ENCODE measurements at regions not wholly inside any gene's neighbourhood (a gene's known extent, or its start where the extent isn't known, plus 50 kb on each side); places are given as distances from the start of the nearest gene placed in this dataset.

- Mint-ChIP-seq H3K36me3 (ENCODE audit: low read depth) (no peaks in the 10 kb centered on the region), H3K4me1 (ENCODE audit: low read depth) (no peaks in the 10 kb centered on the region), H3K27me3 (peaks cover 12% of the 10 kb centered on the region), H3K4me3 (no peak overlapping the region), H3K9me3 (no peaks in the 10 kb centered on the region), H3K27ac (no peak overlapping the region)
- intact Hi-C loops (cut with micrococcal nuclease), result no loop called here
- no peak for ATAC-seq
- no peak for DNase-seq
- CTCF ChIA-PET, result no interaction called here
- POLR2A ChIA-PET, result no interaction called here
- TF ChIP-seq CTCF (IDR thresholded peaks at IDR 0.05), result no peak
Observed at GRCh38 chr21:35686156-35686555, 374.2 kb downstream of the SETD4 start.

DNA sequence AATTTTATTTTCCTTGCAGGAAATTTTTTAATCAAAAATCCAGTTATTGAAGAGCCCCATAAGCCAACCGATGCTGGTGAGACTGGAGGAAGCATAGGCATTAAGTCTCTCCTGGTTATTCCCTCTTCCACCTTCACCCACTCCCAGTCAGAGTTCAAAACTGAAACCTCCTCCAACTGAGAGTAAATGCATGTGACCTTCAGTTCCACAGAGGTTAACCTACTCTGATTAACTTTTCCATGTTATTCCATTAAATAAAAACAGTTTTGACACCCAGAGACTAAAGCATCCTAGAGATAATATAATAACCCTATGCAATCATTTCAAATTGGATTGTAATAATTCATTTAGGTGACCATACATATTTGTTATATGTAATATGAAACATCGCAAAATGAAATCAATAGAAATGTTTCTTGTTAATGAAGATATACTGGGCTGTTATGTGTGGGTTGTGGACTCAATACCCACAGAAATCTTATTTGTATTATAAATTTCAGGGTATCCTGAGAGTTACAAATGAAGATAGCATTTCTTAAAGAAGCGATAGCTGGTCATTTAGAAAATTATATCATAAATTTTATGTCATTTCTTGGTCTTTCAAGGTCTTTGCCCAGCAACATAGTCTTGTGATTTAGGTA lies 376.5 kb downstream of the SETD4 start:
- CTCF ChIA-PET, result no interaction called here
- H3K4me3 Mint-ChIP-seq, result no peak overlapping the region
- no peaks in the 10 kb centered on the region for H3K9me3 Mint-ChIP-seq
- TF ChIP-seq CTCF (IDR thresholded peaks at IDR 0.05), result no peak
- H3K27ac Mint-ChIP-seq, result no peak overlapping the region
- DNase-seq, result no peak
- no peak for ATAC-seq
- peaks cover 9% of the 10 kb centered on the region for H3K27me3 Mint-ChIP-seq
- H3K36me3 Mint-ChIP-seq (ENCODE audit: low read depth), result no peaks in the 10 kb centered on the region
- POLR2A ChIA-PET, result no interaction called here
- intact Hi-C loops (cut with micrococcal nuclease), result no loop called here
- H3K4me1 Mint-ChIP-seq (ENCODE audit: low read depth), result no peaks in the 10 kb centered on the region

GRCh38 chr21:35682904-35683549 lies 377.3 kb downstream of the SETD4 start:
- no peak for TF ChIP-seq CTCF (IDR thresholded peaks at IDR 0.05)
- DNase-seq (no peak), ATAC-seq (no peak)
- POLR2A ChIA-PET, result no interaction called here
- H3K4me3 Mint-ChIP-seq, result no peak overlapping the region
- intact Hi-C loops (cut with micrococcal nuclease), result no loop called here
- H3K4me1 Mint-ChIP-seq (ENCODE audit: low read depth), result no peaks in the 10 kb centered on the region
- peaks cover 8% of the 10 kb centered on the region for H3K27me3 Mint-ChIP-seq
- H3K36me3 Mint-ChIP-seq (ENCODE audit: low read depth), result no peaks in the 10 kb centered on the region
- H3K9me3 Mint-ChIP-seq, result no peaks in the 10 kb centered on the region
- no peak overlapping the region for H3K27ac Mint-ChIP-seq
- CTCF ChIA-PET, result no interaction called here

DNA sequence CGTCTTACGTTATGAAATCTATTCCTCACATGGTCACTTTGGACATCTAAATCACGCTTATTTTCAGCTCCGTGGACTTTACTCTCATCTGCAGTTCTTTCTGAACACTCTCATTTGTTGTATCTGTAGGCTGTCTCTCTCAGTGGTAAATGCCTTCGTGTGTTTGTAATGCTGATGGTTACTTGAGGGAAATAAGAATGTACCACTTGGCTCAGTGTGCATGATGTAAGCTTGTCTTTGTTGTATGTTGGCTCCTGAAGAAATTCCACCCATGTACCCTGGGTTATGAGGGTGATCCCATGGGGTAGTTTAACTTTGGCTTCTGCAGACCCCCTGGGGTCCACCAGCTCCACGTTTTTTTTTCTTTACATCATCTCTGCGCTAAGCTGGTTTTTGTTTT lies 378.4 kb downstream of the SETD4 start:
- no peaks in the 10 kb centered on the region for H3K9me3 Mint-ChIP-seq
- ChIA-PET CTCF (interaction anchor here (1.1 kb wide), 1 partner anchor 346 kb away, joined by 3 read pairs; no protein-coding TSS in a partner anchor), POLR2A (no interaction called here)
- no peak for TF ChIP-seq CTCF (IDR thresholded peaks at IDR 0.05)
- DNase-seq (no peak), ATAC-seq (no peak)
- no peak overlapping the region for H3K27ac Mint-ChIP-seq
- no peaks in the 10 kb centered on the region for H3K4me1 Mint-ChIP-seq (ENCODE audit: low read depth)
- no peaks in the 10 kb centered on the region for H3K36me3 Mint-ChIP-seq (ENCODE audit: low read depth)
- intact Hi-C loops (cut with micrococcal nuclease), result no loop called here
- H3K4me3 Mint-ChIP-seq, result no peak overlapping the region
- no peaks in the 10 kb centered on the region for H3K27me3 Mint-ChIP-seq

DNA sequence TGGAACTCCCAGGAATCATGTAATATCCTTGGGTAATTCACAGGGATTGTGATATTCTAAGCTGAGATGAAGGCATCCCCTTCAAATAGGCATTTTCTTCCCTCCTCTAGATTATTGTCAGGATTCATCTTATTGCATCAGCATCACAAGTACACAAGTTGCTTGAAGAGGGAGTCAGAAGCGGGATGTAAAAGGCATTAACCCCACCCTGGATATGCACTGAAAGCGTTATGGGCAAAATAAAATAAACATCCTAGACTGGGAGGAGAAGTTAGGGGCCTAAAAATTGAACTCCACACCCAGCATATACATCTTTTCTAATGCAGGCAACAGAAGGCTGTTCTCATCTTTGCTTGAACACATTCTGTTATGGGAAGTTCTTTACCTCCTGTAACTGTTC lies 381.2 kb downstream of the SETD4 start:
- Mint-ChIP-seq H3K36me3 (ENCODE audit: low read depth) (no peaks in the 10 kb centered on the region), H3K4me3 (no peak overlapping the region)
- CTCF ChIA-PET, result no interaction called here

More for the DNA sequence above, 381.2 kb downstream of the SETD4 start:
- Mint-ChIP-seq H3K4me1 (ENCODE audit: low read depth) (no peaks in the 10 kb centered on the region), H3K27me3 (peaks cover 5% of the 10 kb centered on the region), H3K9me3 (no peaks in the 10 kb centered on the region), H3K27ac (no peak overlapping the region)
- POLR2A ChIA-PET, result no interaction called here
- TF ChIP-seq CTCF (IDR thresholded peaks at IDR 0.05), result no peak
- intact Hi-C loops (cut with micrococcal nuclease), result no loop called here
- ATAC-seq (no peak), DNase-seq (no peak)

All from activated CD8-positive, alpha-beta T cell treated with anti-CD3 and anti-CD28 coated beads for 36 hours (primary cell).